HCT116 (cell line): ENCODE measurements at regions not wholly inside any gene's neighbourhood (a gene's known extent, or its start where the extent isn't known, plus 50 kb on each side); places are given as distances from the start of the nearest gene placed in this dataset.

ENCODE experiments used
- ATAC-seq: fragments of 200-7000 bp; cut with Tn5 transposase; 2 replicates; pipeline ENCODE4 v1.9.1; 2020; ENCODE audit warnings: mild to moderate bottlenecking, moderate library complexity
- BruUV-seq: library from RNA; stranded (reverse); fragments of 400-500 nt; replicated peaks from 2 replicates; lab custom pipeline; 2021; lab: Mats Ljungman, UMichigan
- CTCF ChIA-PET: fragments of 300-600 bp; sonication (Branson Sonifier 250); formaldehyde crosslinking; loops from one replicate; lab custom pipeline; 2021; ENCODE audit warnings: antibody characterized with exemption; lab: Charles Lee
- POLR2A ChIA-PET: fragments of 300-600, 350-600 bp; sonication (Branson Sonifier 250); formaldehyde crosslinking; loops from one replicate; lab custom pipeline; 2021; ENCODE audit warnings: antibody characterized with exemption; lab: Charles Lee
- RAD21 ChIA-PET, 2 experiments: fragments of 300-600 bp; sonication (Branson Sonifier 250); formaldehyde crosslinking; loops; one replicate each; lab custom pipeline; 2023; ENCODE audit warnings: low total read pairs in 2 of 2; ENCODE audit not compliant: uncharacterized antibody in 2 of 2, unreplicated experiment in 2 of 2, low non-redundant PET in 1 of 2; lab: Charles Lee
- DNase-seq: peaks from one replicate; pipeline ENCODE4 v3.0.0-alpha.2; 2010; ENCODE audit warnings: low read depth, low spot score
- H2AFZ ChIP-seq: fragments of 200-600 bp; shearing (Covaris generic), sonication (generic); 2 replicates; pipeline ENCODE4 v1.6.1; 2017; ENCODE audit warnings: low read depth, mixed run types, mixed read lengths, antibody characterized with exemption, low read length; ENCODE audit not compliant: poor library complexity, severe bottlenecking
- H3K27ac ChIP-seq: 2 replicates; pipeline ENCODE4 v1.5.1; 2012; ENCODE audit warnings: low read depth, low read length
- H3K27me3 ChIP-seq: fragments of 200-600 bp; sonication (generic); 2 replicates; pipeline ENCODE4 v1.6.1; 2016; ENCODE audit warnings: mixed run types, low read length, mixed read lengths; ENCODE audit not compliant: insufficient read depth
- H3K36me3 ChIP-seq, 2 experiments: fragments of 200-500 bp in 1 of 2; fragments of 200-600 bp in 1 of 2; sonication (Bioruptor generic) in 1 of 2; sonication (generic) in 1 of 2; 2 replicates each; pipeline versions ENCODE4 v1.5.1 to v1.6.1; 2014 to 2016; ENCODE audit warnings: low read length in 2 of 2, inconsistent platforms in 1 of 2, mixed read lengths in 1 of 2, mixed run types in 1 of 2; ENCODE audit not compliant: insufficient read depth in 2 of 2, control insufficient read depth in 1 of 2
- H3K4me1 ChIP-seq, 2 experiments: fragments of 200-600 bp in 1 of 2; sonication (generic) in 1 of 2; 2 replicates each; pipeline versions ENCODE4 v1.5.1 to v1.6.1; 2012 to 2017; ENCODE audit warnings: low read length in 2 of 2, inconsistent platforms in 1 of 2, mild to moderate bottlenecking in 1 of 2, mixed read lengths in 1 of 2, mixed run types in 1 of 2, moderate library complexity in 1 of 2; ENCODE audit not compliant: insufficient read depth in 2 of 2, control insufficient read depth in 1 of 2
- H3K4me2 ChIP-seq: fragments of 200-600 bp; sonication (generic); 2 replicates; pipeline ENCODE4 v1.6.1; 2017; ENCODE audit warnings: mixed run types, low read length, mixed read lengths
- H3K4me3 ChIP-seq, 2 experiments: fragments of 200-600 bp in 1 of 2; sonication (generic) in 1 of 2; replicated peaks in 1 of 2; 2 replicates each; pipeline ENCODE4 v1.5.1; 2011 to 2016; ENCODE audit warnings: low read length in 2 of 2, control low read depth in 1 of 2, low read depth in 1 of 2, mild to moderate bottlenecking in 1 of 2, mixed read lengths in 1 of 2, mixed run types in 1 of 2
- H3K79me2 ChIP-seq: fragments of 200-600 bp; sonication (generic); 2 replicates; pipeline ENCODE4 v1.6.1; 2017; ENCODE audit warnings: mild to moderate bottlenecking, mixed run types, low read length, moderate library complexity, mixed read lengths; ENCODE audit not compliant: insufficient read depth
- H3K9ac ChIP-seq: fragments of 200-600 bp; sonication (generic); 2 replicates; pipeline ENCODE4 v1.6.1; 2016; ENCODE audit warnings: low read length, mixed read lengths
- H3K9me2 ChIP-seq: fragments of 200-600 bp; sonication (generic), shearing (Covaris generic); 2 replicates; pipeline ENCODE4 v1.6.1; 2017; ENCODE audit warnings: mixed run types, mild to moderate bottlenecking, moderate library complexity; ENCODE audit not compliant: insufficient read depth
- H3K9me3 ChIP-seq, 2 experiments: fragments of 200-500 bp in 1 of 2; fragments of 200-600 bp in 1 of 2; sonication (Bioruptor generic) in 1 of 2; sonication (generic) in 1 of 2; 2 replicates each; pipeline ENCODE4 v1.6.1; 2014 to 2017; ENCODE audit warnings: low read length in 2 of 2, mixed read lengths in 2 of 2, inconsistent platforms in 1 of 2, low read depth in 1 of 2, mild to moderate bottlenecking in 1 of 2, mixed run types in 1 of 2, moderate library complexity in 1 of 2; ENCODE audit not compliant: control insufficient read depth in 1 of 2, insufficient read depth in 1 of 2
- H4K20me1 ChIP-seq: fragments of 200-600 bp; sonication (generic), shearing (Covaris generic); 2 replicates; pipeline ENCODE4 v1.6.1; 2017; ENCODE audit warnings: mixed run types, mild to moderate bottlenecking, moderate library complexity; ENCODE audit not compliant: insufficient read depth
- ELF1 ChIP-seq: IDR thresholded peaks from 2 replicates; pipeline ENCODE4 v1.6.1; 2012; ENCODE audit warnings: low read depth, borderline replicate concordance
- EZH2 ChIP-seq: fragments of 200-600 bp; sonication (generic); IDR thresholded peaks from 2 replicates; pipeline ENCODE4 v1.6.1; 2017; ENCODE audit warnings: antibody characterized with exemption, mixed run types
- EZH2phosphoT487 ChIP-seq: fragments of 200-600 bp; IDR thresholded peaks from 2 replicates; pipeline ENCODE4 v1.6.1; 2018; ENCODE audit warnings: antibody characterized with exemption, borderline replicate concordance
- FOSL1 ChIP-seq: IDR thresholded peaks from 2 replicates; pipeline ENCODE4 v1.6.1; 2012; ENCODE audit warnings: low read depth
- REST ChIP-seq: IDR thresholded peaks from 2 replicates; pipeline ENCODE4 v1.6.1; 2012; ENCODE audit warnings: low read depth
- SIN3A ChIP-seq: IDR thresholded peaks from 2 replicates; pipeline ENCODE4 v1.6.1; 2012; ENCODE audit warnings: low read depth
- YY1 ChIP-seq: IDR thresholded peaks from 2 replicates; pipeline ENCODE4 v1.6.1; 2011; ENCODE audit warnings: low read length, low read depth, moderate library complexity, mild to moderate bottlenecking; ENCODE audit not compliant: insufficient replicate concordance; ENCODE audit errors: extremely low read depth
- ZNF274 ChIP-seq: fragments of 200-500 bp; sonication (Bioruptor generic); IDR thresholded peaks from 2 replicates; pipeline ENCODE4 v1.6.1; 2014; ENCODE audit warnings: mild to moderate bottlenecking, low read depth, low read length, inconsistent platforms
- intact Hi-C: fragments of 100-400 bp; cut with micrococcal nuclease; formaldehyde crosslinking; loops from 2 replicates; pipeline ENCODE4 v1.10.0; 2022
- TF ChIP-seq, protein P1 (sequence below): IDR thresholded peaks from 2 replicates; pipeline ENCODE4 v1.6.1; 2012

DNA sequence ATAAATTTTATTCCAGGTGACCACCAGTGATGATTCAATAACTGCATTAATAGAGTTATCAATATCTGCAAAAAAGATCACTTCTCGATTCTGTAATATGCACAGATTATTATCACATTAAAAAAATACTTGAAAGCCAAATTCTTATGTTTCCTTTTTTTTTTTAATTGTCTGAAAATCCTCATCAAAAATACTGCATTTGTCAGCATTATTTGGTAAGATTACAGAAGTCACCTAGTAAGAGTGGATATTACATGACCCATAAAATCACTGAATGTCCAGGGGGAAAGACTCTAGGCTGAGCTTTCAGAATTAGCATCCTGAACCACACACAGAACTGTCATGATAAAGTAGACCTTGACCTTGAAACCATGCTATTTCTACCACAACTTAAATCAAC, 617.2 kb upstream of the CDH7 start:
- Histone ChIP-seq H3K4me1 (no peaks in the 10 kb centered on the region), H2AFZ (no peak overlapping the region), H4K20me1 (no peaks in the 10 kb centered on the region), H3K9ac (no peak overlapping the region), H3K36me3 (no peaks in the 10 kb centered on the region), H3K79me2 (no peaks in the 10 kb centered on the region)
- ATAC-seq (no peak), DNase-seq (no peak)
- BruUV-seq, result no TSS peak
- intact Hi-C loops, result no loop called here
- RAD21 ChIA-PET, result no interaction called here
- CTCF ChIA-PET, result no interaction called here
- no peak for TF ChIP-seq FOSL1
- TF ChIP-seq YY1, result no peak
- no peak for TF ChIP-seq SIN3A
- TF ChIP-seq EZH2phosphoT487, result no peak
- no peak for TF ChIP-seq EZH2
- TF ChIP-seq ZNF274, result no peak
- TF ChIP-seq, protein P1, sequence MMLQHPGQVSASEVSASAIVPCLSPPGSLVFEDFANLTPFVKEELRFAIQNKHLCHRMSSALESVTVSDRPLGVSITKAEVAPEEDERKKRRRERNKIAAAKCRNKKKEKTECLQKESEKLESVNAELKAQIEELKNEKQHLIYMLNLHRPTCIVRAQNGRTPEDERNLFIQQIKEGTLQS, result no peak
- no peak for TF ChIP-seq REST
- no peak for TF ChIP-seq ELF1
- TF ChIP-seq, all 23 proteins: peak for 0
- Histone ChIP-seq H3K9me3 (peaks cover 17 to 18% of the 10 kb centered on the region in 2 experiments; a peak in 3 of 4 replicates), H3K27ac (no peak overlapping the region), H3K4me3 (no peak overlapping the region), H3K27me3 (no peaks in the 10 kb centered on the region), H3K9me2 (no peaks in the 10 kb centered on the region), H3K4me2 (no peak overlapping the region)
- POLR2A ChIA-PET, result no interaction called here
